ENCODE measurements at regions not wholly inside any gene's neighbourhood (a gene's known extent, or its start where the extent isn't known, plus 50 kb on each side); places are given as distances from the start of the nearest gene placed in this dataset.

DNA sequence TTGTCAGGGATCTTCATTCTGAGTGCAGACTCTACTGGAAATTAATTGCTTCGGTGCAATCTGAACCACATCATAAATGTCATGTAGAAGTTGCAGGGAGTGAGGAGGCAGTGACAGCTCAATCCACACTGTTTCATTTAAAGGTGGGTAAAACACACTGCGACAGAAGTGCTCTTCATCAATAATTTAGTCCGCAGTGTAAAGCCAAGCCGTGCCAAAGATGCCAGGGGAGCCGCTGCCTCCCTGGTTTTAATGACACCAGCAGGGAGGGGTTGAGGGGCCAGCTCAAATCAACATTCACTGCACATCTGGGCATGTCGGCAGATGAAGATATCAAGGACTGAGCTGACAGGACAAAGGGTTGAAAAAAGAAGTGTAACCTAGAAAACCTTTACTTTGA is 305.7 kb upstream of the VRK2 start:
- H3K27me3 ChIP-seq = no peaks in the 10 kb centered on the region
- no peaks in the 10 kb centered on the region for H3K36me3 ChIP-seq
- 80% methylated on average over 5 to 6 of the region's 6 CpGs for WGBS, 2 donors
- H3K27ac ChIP-seq = no peak overlapping the region
- no peaks in the 10 kb centered on the region for H3K4me1 ChIP-seq
- no peak overlapping the region for H3K4me3 ChIP-seq
- TF ChIP-seq POLR2A (IDR thresholded peaks at IDR 0.05) = no peak
- TF ChIP-seq, protein P1, sequence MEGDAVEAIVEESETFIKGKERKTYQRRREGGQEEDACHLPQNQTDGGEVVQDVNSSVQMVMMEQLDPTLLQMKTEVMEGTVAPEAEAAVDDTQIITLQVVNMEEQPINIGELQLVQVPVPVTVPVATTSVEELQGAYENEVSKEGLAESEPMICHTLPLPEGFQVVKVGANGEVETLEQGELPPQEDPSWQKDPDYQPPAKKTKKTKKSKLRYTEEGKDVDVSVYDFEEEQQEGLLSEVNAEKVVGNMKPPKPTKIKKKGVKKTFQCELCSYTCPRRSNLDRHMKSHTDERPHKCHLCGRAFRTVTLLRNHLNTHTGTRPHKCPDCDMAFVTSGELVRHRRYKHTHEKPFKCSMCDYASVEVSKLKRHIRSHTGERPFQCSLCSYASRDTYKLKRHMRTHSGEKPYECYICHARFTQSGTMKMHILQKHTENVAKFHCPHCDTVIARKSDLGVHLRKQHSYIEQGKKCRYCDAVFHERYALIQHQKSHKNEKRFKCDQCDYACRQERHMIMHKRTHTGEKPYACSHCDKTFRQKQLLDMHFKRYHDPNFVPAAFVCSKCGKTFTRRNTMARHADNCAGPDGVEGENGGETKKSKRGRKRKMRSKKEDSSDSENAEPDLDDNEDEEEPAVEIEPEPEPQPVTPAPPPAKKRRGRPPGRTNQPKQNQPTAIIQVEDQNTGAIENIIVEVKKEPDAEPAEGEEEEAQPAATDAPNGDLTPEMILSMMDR (IDR thresholded peaks at IDR 0.05) = no peak
- intact Hi-C loops (cut with DNase I) = no loop called here
- H3K9me3 ChIP-seq = no peaks in the 10 kb centered on the region
- DNase-seq = no peak

DNA sequence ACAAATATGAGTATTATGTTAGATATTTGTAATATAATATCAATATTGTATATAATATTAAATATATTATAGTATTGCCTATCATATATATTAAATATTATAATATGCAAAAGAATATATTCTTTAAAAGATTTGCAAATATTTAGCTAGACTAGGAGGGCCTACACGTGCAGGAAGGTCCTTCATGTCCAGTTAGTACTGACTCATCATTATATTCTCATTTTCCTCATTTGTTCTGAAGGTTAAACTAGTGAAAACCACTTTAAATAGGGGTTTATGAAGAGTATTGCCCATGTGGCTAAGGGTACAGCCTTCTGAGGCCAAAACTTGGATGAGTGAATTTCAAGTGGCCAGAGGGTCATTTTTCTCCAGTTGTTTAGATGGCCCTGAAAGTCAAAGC is 293.0 kb upstream of the VRK2 start:
- intact Hi-C loops (cut with DNase I) = no loop called here
- Histone ChIP-seq H3K36me3 (no peaks in the 10 kb centered on the region), H3K4me3 (no peak overlapping the region), H3K27me3 (no peaks in the 10 kb centered on the region), H3K4me1 (no peaks in the 10 kb centered on the region), H3K9me3 (no peaks in the 10 kb centered on the region), H3K27ac (no peak overlapping the region)
- no peak for TF ChIP-seq POLR2A (IDR thresholded peaks at IDR 0.05)
- TF ChIP-seq, protein P1 (IDR thresholded peaks at IDR 0.05) = no peak
- DNase-seq = no peak
- whole genome bisulfite sequencing, 2 donors = 71 to 75% methylated on average over 1 of the region's 1 CpG

DNA sequence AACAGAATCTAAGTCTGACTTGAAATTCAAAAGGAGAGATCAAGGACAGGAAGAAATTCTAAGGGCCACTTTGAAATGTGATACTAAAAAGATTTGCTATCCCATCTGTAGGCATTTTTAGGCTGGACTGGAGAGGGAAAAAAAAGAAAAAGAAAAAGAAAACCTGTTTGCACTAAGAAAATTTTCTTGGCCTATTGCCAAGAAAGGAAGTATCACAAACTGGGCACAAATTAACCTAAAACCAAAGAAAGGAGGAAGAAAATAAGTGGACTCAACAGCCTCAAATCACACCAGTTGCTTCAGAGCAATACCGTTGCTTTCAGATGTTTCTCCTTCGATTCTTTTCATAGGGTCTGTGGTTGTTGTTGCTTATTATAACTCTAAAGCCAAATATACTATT is 287.9 kb upstream of the VRK2 start:
- WGBS, 2 donors = 42 to 51% methylated on average over 2 of the region's 2 CpGs
- no peak for TF ChIP-seq POLR2A (IDR thresholded peaks at IDR 0.05)

DNA sequence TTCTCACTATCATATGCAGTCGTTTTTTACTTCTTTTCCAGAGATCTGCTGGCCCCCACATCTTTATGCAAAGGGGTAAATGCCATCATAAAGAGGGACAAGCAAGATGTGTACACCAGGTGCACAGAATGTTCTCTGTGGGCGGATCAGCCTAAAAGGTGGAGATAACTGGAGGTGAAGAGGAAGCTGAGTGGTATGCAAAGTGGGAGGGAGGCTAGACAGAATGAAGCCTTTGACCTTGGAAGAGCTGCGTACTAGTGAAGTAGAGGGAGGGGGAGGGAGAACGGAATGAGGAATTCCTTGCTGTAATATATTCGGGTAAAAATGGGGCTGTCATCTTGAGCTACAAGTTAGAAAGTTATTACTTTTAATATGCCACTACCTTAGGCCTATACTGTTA is 287.5 kb upstream of the VRK2 start:
- no peak overlapping the region for H3K27ac ChIP-seq
- peaks cover 0 to 6% (median 0%) of the 10 kb centered on the region in 4 donors for H3K27me3 ChIP-seq
- H3K4me1 ChIP-seq = peaks cover 3 to 11% (median 5%) of the 10 kb centered on the region in 3 donors
- no peak for DNase-seq
- TF ChIP-seq POLR2A (IDR thresholded peaks at IDR 0.05) = no peak
- TF ChIP-seq, protein P1 (IDR thresholded peaks at IDR 0.05) = no peak
- 47 to 60% methylated on average over 5 of the region's 5 CpGs for WGBS, 2 donors
- H3K9me3 ChIP-seq = no peaks in the 10 kb centered on the region
- H3K36me3 ChIP-seq = no peaks in the 10 kb centered on the region
- no peak overlapping the region for H3K4me3 ChIP-seq
- intact Hi-C loops (cut with DNase I) = no loop called here

More for the DNA sequence above, 287.9 kb upstream of the VRK2 start:
- Histone ChIP-seq H3K27ac (no peak overlapping the region), H3K4me3 (no peak overlapping the region), H3K36me3 (no peaks in the 10 kb centered on the region), H3K4me1 (peaks cover 3 to 11% (median 5%) of the 10 kb centered on the region in 3 donors), H3K9me3 (no peaks in the 10 kb centered on the region), H3K27me3 (peaks cover 0 to 6% (median 0%) of the 10 kb centered on the region in 4 donors)
- intact Hi-C loops (cut with DNase I) = no loop called here
- DNase-seq = no peak

DNA sequence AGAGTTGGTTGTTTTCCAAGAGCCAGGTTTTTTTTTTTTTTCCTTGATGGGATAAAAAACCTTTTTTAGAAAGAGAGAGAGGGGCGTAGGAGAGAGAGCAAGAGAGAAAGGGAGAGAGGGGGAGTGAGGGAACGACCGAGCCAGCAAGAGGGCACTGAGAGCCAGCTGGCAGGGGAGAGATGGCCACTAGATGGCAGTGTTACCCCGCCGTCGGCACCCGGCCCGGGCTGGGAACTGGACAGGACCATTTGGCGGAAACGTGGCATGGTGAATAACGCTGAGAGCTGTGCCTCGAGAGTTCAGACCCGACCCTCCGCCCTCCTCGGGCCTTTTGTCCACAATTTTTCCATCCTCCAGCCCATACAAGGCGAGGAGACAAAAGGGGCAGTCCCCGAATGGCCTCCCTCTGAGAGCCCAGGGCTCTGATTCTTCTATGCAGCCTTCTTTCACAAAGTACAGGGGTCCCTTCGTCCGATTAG is 286.7 kb upstream of the VRK2 start:
- no peak overlapping the region for H3K27ac ChIP-seq
- peaks cover 0 to 6% (median 0%) of the 10 kb centered on the region in 4 donors for H3K27me3 ChIP-seq
- TF ChIP-seq, protein P1 (IDR thresholded peaks at IDR 0.05) = peak in 5 of 6 experiments; percentile 81 to 89 (median 83)
- no peak for TF ChIP-seq POLR2A (IDR thresholded peaks at IDR 0.05)
- H3K4me3 ChIP-seq = peak overlapping the region in 2 of 4 donors; percentile 29 to 48
- WGBS, 2 donors = 3 to 4% methylated on average over 14 to 19 of the region's 19 CpGs
- intact Hi-C loops (cut with DNase I) = no loop called here
- H3K36me3 ChIP-seq = no peaks in the 10 kb centered on the region
- peaks cover 3 to 11% (median 5%) of the 10 kb centered on the region in 3 donors for H3K4me1 ChIP-seq
- peak; percentile 7 for DNase-seq
- H3K9me3 ChIP-seq = no peaks in the 10 kb centered on the region

DNA sequence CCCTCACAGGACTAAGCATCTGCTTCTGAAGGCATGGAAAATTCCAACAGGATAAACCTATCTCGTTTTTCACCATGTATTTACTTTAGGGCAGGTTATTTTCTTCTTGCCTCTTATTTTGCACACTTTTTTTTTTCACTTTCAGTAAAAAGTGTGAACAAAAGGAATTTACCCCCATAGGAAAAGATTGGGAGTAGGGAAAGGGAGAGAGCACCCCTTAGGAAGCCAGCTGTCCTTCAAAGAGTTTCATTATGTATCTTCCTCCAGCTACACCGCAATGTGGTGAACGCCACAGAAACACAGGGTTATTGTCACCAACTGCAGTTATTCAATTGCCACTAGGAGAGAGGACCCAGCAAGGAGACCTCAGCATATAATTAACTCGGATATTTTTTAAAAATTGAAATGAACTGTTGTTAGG is 286.2 kb upstream of the VRK2 start:
- no peak for DNase-seq
- no peak overlapping the region for H3K27ac ChIP-seq
- intact Hi-C loops (cut with DNase I) = no loop called here
- peaks cover 3 to 11% (median 5%) of the 10 kb centered on the region in 3 donors for H3K4me1 ChIP-seq
- no peaks in the 10 kb centered on the region for H3K9me3 ChIP-seq
- peak overlapping the region in 1 of 4 donors; percentile 48 for H3K4me3 ChIP-seq
- H3K36me3 ChIP-seq = no peaks in the 10 kb centered on the region
- TF ChIP-seq POLR2A (IDR thresholded peaks at IDR 0.05) = no peak
- TF ChIP-seq, protein P1 (IDR thresholded peaks at IDR 0.05) = no peak
- WGBS, 2 donors = 52 to 53% methylated on average over 4 of the region's 4 CpGs
- peaks cover 0 to 6% (median 0%) of the 10 kb centered on the region in 4 donors for H3K27me3 ChIP-seq

All from esophagus squamous epithelium (tissue), 5 donors.